Mesothelial cell of epicardium (in vitro differentiated cells): ENCODE measurements at regions not wholly inside any gene's neighbourhood (a gene's known extent, or its start where the extent isn't known, plus 50 kb on each side); places are given as distances from the start of the nearest gene placed in this dataset.

Source experiments
- DNase-seq, 2 experiments: peaks; one replicate each; pipeline ENCODE4 v3.0.0; 2021; ENCODE audit warnings: low spot score in 2 of 2; ENCODE audit not compliant: unreplicated experiment in 2 of 2
- H3K27ac Mint-ChIP-seq: 2 replicates; pipeline ENCODE4 v1.8.0; 2021; ENCODE audit warnings: mixed read lengths
- H3K27me3 Mint-ChIP-seq: 2 replicates; pipeline ENCODE4 v1.8.0; 2021; ENCODE audit warnings: low read depth, mixed read lengths
- H3K36me3 Mint-ChIP-seq: 2 replicates; pipeline ENCODE4 v1.8.0; 2021; ENCODE audit warnings: mixed read lengths
- H3K4me1 Mint-ChIP-seq: 2 replicates; pipeline ENCODE4 v1.8.0; 2021; ENCODE audit warnings: mixed read lengths
- H3K4me3 Mint-ChIP-seq: 2 replicates; pipeline ENCODE4 v1.8.0; 2021; ENCODE audit warnings: mild to moderate bottlenecking, moderate library complexity, mixed read lengths
- H3K9me3 Mint-ChIP-seq: 2 replicates; pipeline ENCODE4 v1.8.0; 2021; ENCODE audit warnings: mixed read lengths
- TF ChIP-seq, protein P1 (sequence below): fragments of 200-600 bp; sonication (generic); IDR thresholded peaks from one replicate; pipeline ENCODE4 v1.5.0; 2021; ENCODE audit warnings: antibody characterized with exemption; ENCODE audit not compliant: unreplicated experiment

DNA sequence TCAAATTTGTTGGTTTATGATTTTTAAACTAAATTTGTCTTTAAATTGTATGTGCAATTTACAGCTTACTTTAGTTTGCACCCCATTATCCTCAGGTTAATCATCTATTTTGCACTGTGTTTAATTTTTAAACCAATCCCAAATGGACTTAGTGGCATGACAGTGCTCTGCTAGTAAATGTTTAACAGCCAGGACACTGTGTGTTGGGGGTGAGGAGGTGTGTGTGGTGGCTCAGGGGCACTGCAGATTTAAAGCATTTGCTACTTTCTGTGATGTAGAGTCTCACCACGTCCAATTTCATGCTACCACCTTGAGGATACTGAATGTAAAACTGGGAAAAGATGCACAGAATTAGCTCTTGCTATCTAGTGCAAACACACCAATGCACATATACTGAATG is 225.7 kb downstream of the HAO1 start:
- no peaks in the 10 kb centered on the region for H3K27me3 Mint-ChIP-seq
- no peak for DNase-seq
- H3K36me3 Mint-ChIP-seq: no peaks in the 10 kb centered on the region
- H3K4me3 Mint-ChIP-seq: no peak overlapping the region
- peaks cover 6% of the 10 kb centered on the region for H3K9me3 Mint-ChIP-seq
- TF ChIP-seq, protein P1, sequence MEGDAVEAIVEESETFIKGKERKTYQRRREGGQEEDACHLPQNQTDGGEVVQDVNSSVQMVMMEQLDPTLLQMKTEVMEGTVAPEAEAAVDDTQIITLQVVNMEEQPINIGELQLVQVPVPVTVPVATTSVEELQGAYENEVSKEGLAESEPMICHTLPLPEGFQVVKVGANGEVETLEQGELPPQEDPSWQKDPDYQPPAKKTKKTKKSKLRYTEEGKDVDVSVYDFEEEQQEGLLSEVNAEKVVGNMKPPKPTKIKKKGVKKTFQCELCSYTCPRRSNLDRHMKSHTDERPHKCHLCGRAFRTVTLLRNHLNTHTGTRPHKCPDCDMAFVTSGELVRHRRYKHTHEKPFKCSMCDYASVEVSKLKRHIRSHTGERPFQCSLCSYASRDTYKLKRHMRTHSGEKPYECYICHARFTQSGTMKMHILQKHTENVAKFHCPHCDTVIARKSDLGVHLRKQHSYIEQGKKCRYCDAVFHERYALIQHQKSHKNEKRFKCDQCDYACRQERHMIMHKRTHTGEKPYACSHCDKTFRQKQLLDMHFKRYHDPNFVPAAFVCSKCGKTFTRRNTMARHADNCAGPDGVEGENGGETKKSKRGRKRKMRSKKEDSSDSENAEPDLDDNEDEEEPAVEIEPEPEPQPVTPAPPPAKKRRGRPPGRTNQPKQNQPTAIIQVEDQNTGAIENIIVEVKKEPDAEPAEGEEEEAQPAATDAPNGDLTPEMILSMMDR: no peak
- no peak overlapping the region for H3K27ac Mint-ChIP-seq
- no peaks in the 10 kb centered on the region for H3K4me1 Mint-ChIP-seq

DNA sequence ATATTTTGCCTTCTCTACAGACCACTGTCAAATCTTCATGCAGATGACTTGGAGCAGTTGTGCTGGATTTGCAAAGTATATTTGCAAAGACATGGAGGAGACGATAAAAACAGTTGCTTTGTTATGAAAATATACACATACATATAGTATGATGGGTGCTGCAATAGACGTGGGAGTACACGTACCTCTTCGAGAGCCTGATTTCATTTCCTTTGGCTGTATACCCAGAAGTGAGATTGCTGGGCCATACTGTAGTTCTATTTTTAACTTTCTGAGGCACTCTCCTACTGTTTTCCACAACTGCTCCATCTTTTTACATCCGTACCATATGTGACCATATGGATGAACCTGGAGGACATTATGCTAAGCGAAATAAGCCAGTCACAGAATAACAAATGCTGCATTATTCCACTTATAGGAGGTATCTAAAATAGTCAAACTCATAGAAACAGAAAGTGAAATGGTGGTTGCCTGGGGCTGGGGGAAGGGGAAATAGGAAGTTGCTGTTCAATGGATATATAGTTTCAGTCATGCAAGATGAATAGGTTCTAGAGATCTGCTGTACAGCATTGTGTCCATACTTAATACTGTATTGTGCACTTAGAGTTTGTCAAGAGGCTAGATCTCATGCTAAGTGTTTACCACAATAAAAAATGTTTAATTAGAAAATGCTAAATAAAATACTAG is 223.8 kb downstream of the HAO1 start:
- Mint-ChIP-seq H3K4me3 (no peak overlapping the region), H3K36me3 (no peaks in the 10 kb centered on the region), H3K27me3 (no peaks in the 10 kb centered on the region), H3K27ac (no peak overlapping the region), H3K4me1 (no peaks in the 10 kb centered on the region), H3K9me3 (peaks cover 6% of the 10 kb centered on the region)
- TF ChIP-seq, protein P1: no peak
- DNase-seq: no peak

DNA sequence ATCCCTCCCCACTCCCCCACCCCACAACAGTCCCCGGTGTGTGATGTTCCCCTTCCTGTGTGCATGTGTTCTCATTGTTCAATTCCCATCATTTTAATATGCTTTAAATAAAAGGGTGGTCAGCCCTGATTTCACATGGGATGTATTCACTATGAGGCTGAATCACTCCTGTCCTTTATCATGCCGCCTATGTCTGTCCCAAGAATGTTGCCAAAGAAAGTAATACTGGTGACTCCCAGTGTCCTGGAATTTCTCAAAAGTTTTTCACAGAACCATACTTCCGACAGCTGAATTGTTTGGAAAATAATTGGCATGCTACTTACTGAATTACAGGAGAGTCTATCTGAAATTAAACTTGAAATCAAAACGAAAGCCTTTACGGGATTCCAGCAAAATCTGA is 217.7 kb downstream of the HAO1 start:
- Mint-ChIP-seq H3K4me1 (no peaks in the 10 kb centered on the region), H3K27me3 (no peaks in the 10 kb centered on the region), H3K27ac (no peak overlapping the region), H3K9me3 (no peaks in the 10 kb centered on the region), H3K36me3 (no peaks in the 10 kb centered on the region), H3K4me3 (no peak overlapping the region)
- no peak for DNase-seq
- TF ChIP-seq, protein P1: no peak

DNA sequence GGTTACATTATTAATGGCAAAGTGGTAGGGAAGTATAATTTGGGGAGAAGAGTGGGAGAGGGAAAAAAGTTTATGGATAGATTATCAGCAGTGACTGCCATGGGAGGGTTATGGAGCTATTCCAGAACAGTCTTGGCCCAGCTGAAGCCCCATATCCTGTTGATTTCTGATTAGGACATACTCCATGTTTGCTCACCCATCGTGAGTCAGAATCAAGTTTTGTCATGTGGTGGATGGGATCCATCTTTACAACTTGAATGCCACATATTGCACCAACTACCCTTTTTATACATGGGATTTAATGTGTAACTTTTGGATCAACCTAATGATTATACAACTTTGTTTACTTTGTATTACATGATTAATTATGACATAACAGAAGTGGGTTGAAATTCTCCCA is 217.0 kb downstream of the HAO1 start:
- Mint-ChIP-seq H3K4me3 (no peak overlapping the region), H3K27ac (no peak overlapping the region), H3K4me1 (no peaks in the 10 kb centered on the region), H3K27me3 (no peaks in the 10 kb centered on the region), H3K36me3 (no peaks in the 10 kb centered on the region), H3K9me3 (no peaks in the 10 kb centered on the region)
- TF ChIP-seq, protein P1: no peak
- DNase-seq: no peak

DNA sequence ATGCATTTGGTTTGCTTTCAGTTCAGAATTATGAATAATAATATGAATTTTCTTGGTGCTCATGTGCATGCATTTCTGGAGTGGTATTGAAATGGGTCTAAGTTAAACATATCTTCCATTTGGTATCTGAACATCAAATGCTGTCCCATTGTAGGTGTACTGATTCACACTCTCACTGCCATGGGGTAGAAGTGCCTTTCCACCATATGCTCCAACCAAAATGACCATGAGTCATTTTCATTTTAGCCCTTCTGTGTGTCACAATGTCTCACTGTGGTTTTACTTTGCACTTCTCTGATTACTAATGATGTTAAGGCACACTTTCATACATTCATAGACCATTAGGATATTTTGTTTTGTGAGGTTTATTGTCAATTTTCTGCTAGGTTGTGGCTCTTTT is 211.9 kb downstream of the HAO1 start:
- H3K27ac Mint-ChIP-seq: no peak overlapping the region
- H3K4me1 Mint-ChIP-seq: no peaks in the 10 kb centered on the region
- H3K36me3 Mint-ChIP-seq: no peaks in the 10 kb centered on the region
- no peaks in the 10 kb centered on the region for H3K9me3 Mint-ChIP-seq
- H3K27me3 Mint-ChIP-seq: no peaks in the 10 kb centered on the region
- DNase-seq: no peak
- TF ChIP-seq, protein P1: no peak
- no peak overlapping the region for H3K4me3 Mint-ChIP-seq

DNA sequence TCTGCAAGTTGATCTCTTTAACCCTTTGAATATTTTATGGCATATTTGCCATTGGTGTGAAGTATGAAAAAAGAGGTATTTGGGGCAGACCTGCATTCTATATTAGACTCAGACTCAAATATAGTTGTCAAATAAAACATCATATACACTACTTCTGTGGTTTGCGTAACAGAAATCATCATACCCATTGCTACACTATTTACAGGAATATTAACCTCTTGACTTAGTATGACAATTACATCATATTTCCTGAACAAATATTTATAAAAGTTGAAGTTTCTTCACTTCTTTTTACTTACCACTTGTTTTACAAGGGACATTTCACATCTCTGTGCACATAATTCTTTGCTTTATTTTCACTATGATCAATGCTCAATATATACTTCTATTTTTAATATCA is 206.0 kb downstream of the HAO1 start:
- no peaks in the 10 kb centered on the region for H3K4me1 Mint-ChIP-seq
- DNase-seq: no peak
- TF ChIP-seq, protein P1: no peak
- no peak overlapping the region for H3K4me3 Mint-ChIP-seq
- no peak overlapping the region for H3K27ac Mint-ChIP-seq
- H3K27me3 Mint-ChIP-seq: no peaks in the 10 kb centered on the region
- no peaks in the 10 kb centered on the region for H3K36me3 Mint-ChIP-seq
- H3K9me3 Mint-ChIP-seq: no peaks in the 10 kb centered on the region
